Hepatocyte (in vitro differentiated cells): ENCODE measurements at regions not wholly inside any gene's neighbourhood (a gene's known extent, or its start where the extent isn't known, plus 50 kb on each side); places are given as distances from the start of the nearest gene placed in this dataset.

Experiments used
- EZH2 ChIP-seq: fragments of 200-600 bp; sonication (generic); IDR thresholded peaks from 2 replicates; pipeline ENCODE4 v1.6.1; 2016; ENCODE audit warnings: antibody characterized with exemption, mild to moderate bottlenecking, borderline replicate concordance
- EZH2phosphoT487 ChIP-seq: fragments of 200-600 bp; sonication (generic); IDR thresholded peaks from one replicate; pipeline ENCODE4 v1.6.1; 2018; ENCODE audit warnings: antibody characterized with exemption, mild to moderate bottlenecking, low read depth, moderate library complexity; ENCODE audit not compliant: unreplicated experiment, severe bottlenecking
- TF ChIP-seq, protein P1 (sequence below): fragments of 200-600 bp; sonication (generic); IDR thresholded peaks from 2 replicates; pipeline ENCODE4 v1.5.1; 2016; ENCODE audit warnings: antibody characterized with exemption, mild to moderate bottlenecking; ENCODE audit not compliant: poor library complexity

DNA sequence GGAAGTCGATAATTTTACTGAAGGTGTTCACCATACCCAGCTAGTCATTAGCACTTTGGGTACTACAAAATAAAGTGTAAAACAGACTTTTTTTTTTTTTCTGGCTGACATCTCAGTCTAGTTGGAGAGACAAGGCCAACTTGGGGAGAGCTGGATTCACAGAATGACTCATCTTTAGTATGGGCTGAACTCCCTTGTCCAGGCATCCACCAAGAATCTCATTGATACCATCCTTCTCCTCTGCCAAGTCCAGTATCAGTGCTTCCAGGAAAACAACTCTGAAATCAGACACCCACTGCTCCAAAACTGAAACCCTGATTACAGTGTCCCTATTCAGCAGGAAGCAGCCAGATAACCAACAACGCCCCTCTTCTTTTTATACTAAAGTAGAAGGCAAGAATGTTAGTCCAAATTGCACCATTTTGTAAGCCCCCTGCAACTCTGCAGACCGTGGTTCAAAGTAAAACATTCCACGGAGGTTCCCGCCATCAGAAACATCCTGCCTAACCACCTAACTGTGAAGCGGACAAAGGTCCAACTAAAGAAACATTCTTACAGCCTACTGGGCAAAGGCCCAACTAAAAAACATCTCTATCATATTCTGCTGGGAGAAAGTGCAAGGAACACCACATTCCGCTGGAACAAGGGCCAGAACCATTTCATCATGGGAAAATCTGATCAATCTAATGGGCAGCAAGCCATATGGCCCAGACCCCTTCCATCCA is 728.2 kb downstream of the BRINP1 start:
- TF ChIP-seq, protein P1, sequence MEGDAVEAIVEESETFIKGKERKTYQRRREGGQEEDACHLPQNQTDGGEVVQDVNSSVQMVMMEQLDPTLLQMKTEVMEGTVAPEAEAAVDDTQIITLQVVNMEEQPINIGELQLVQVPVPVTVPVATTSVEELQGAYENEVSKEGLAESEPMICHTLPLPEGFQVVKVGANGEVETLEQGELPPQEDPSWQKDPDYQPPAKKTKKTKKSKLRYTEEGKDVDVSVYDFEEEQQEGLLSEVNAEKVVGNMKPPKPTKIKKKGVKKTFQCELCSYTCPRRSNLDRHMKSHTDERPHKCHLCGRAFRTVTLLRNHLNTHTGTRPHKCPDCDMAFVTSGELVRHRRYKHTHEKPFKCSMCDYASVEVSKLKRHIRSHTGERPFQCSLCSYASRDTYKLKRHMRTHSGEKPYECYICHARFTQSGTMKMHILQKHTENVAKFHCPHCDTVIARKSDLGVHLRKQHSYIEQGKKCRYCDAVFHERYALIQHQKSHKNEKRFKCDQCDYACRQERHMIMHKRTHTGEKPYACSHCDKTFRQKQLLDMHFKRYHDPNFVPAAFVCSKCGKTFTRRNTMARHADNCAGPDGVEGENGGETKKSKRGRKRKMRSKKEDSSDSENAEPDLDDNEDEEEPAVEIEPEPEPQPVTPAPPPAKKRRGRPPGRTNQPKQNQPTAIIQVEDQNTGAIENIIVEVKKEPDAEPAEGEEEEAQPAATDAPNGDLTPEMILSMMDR: no peak
- TF ChIP-seq EZH2phosphoT487 (no peak), EZH2 (no peak)
